Endothelial cell of umbilical vein (primary cell): ENCODE measurements at regions not wholly inside any gene's neighbourhood (a gene's known extent, or its start where the extent isn't known, plus 50 kb on each side); places are given as distances from the start of the nearest gene placed in this dataset.

Experiments
- BruUV-seq: library from RNA; stranded (reverse); fragments of 400-500 nt; replicated peaks from 2 replicates; lab custom pipeline; 2021; lab: Mats Ljungman, UMichigan
- CTCF ChIA-PET: fragments of 300-600, 350-600 bp; sonication (Branson Sonifier 250); formaldehyde crosslinking; loops from one replicate; lab custom pipeline; 2021; ENCODE audit warnings: antibody characterized with exemption, inconsistent platforms; lab: Charles Lee
- POLR2A ChIA-PET: fragments of 300-600, 350-600 bp; sonication (Branson Sonifier 250); formaldehyde crosslinking; loops from one replicate; lab custom pipeline; 2021; ENCODE audit warnings: antibody characterized with exemption, inconsistent platforms; lab: Charles Lee
- DNase-seq: peaks from one replicate; pipeline ENCODE4 v3.0.0-alpha.2; 2011; ENCODE audit warnings: low read depth, low spot score
- FAIRE-seq: peaks from 2 replicates; lab custom pipeline; 2011; peaks lifted over from hg19 to GRCh38; lab: Jason Lieb, UNC
- H2AFZ ChIP-seq: 2 replicates; pipeline ENCODE4 v1.6.0; 2012; ENCODE audit warnings: low read depth, low read length, control low read depth, inconsistent platforms
- H3K27ac ChIP-seq: 2 replicates; pipeline ENCODE4 v1.5.1; 2011; ENCODE audit warnings: low read depth, mild to moderate bottlenecking, control low read depth, low read length, moderate library complexity; ENCODE audit not compliant: insufficient read depth
- H3K27me3 ChIP-seq, 2 experiments: 2 replicates each; pipeline versions ENCODE4 v1.6.0 to v1.6.1; 2011; ENCODE audit warnings: low read length in 2 of 2, mixed read lengths in 1 of 2; ENCODE audit not compliant: control insufficient read depth in 2 of 2, insufficient read depth in 2 of 2
- H3K36me3 ChIP-seq, 2 experiments: 2 replicates in 1 of 2; 3 replicates in 1 of 2; pipeline ENCODE4 v1.5.1; 2011; ENCODE audit warnings: low read length in 2 of 2, mild to moderate bottlenecking in 1 of 2, moderate library complexity in 1 of 2; ENCODE audit not compliant: control insufficient read depth in 2 of 2, insufficient read depth in 2 of 2; ENCODE audit errors: extremely low read depth in 1 of 2
- H3K4me1 ChIP-seq: 3 replicates; pipeline ENCODE4 v1.5.1; 2011; ENCODE audit warnings: mild to moderate bottlenecking, low read length; ENCODE audit not compliant: control insufficient read depth, insufficient read depth; ENCODE audit errors: extremely low read depth
- H3K4me2 ChIP-seq: 2 replicates; pipeline ENCODE4 v1.6.1; 2011; ENCODE audit warnings: low read length, control low read depth, mixed read lengths; ENCODE audit not compliant: insufficient read depth
- H3K4me3 ChIP-seq, 3 experiments: fragments of 200-600 bp in 1 of 3; sonication (generic), shearing (Covaris generic) in 1 of 3; replicated peaks in 1 of 3; 2 replicates each; pipeline ENCODE4 v1.5.1; 2011 to 2016; ENCODE audit warnings: control low read depth in 3 of 3, low read length in 3 of 3, mild to moderate bottlenecking in 2 of 3, inconsistent platforms in 1 of 3, low read depth in 1 of 3, moderate library complexity in 1 of 3; ENCODE audit not compliant: insufficient read depth in 1 of 3
- H3K79me2 ChIP-seq: 2 replicates; pipeline ENCODE4 v1.6.0; 2012; ENCODE audit warnings: low read length, inconsistent platforms; ENCODE audit not compliant: control insufficient read depth, insufficient read depth
- H3K9ac ChIP-seq: replicated peaks from 2 replicates; pipeline ENCODE3; 2011; ENCODE audit warnings: low read length, control low read depth; ENCODE audit not compliant: insufficient read depth; ENCODE audit errors: extremely low read depth
- H3K9me1 ChIP-seq: replicated peaks from 3 replicates; pipeline ENCODE4 v1.6.0; 2011; ENCODE audit warnings: mild to moderate bottlenecking, low read length; ENCODE audit not compliant: control insufficient read depth, insufficient read depth; ENCODE audit errors: extremely low read depth
- H3K9me3 ChIP-seq: replicated peaks from 2 replicates; pipeline ENCODE4 v1.5.1; 2012; ENCODE audit warnings: low read length, inconsistent platforms; ENCODE audit not compliant: control insufficient read depth, insufficient read depth
- H4K20me1 ChIP-seq: replicated peaks from 2 replicates; pipeline ENCODE3; 2011; ENCODE audit warnings: mild to moderate bottlenecking, low read length; ENCODE audit not compliant: control insufficient read depth, insufficient read depth; ENCODE audit errors: extremely low read depth
- CTCF ChIP-seq, 2 donors: IDR thresholded peaks; 1 replicate in 1 of 2; 2 replicates in 1 of 2; pipeline ENCODE4 v1.5.1; 2011; ENCODE audit warnings: low read length in 2 of 2, mild to moderate bottlenecking in 2 of 2, moderate library complexity in 2 of 2, control low read depth in 1 of 2, inconsistent platforms in 1 of 2, low read depth in 1 of 2; ENCODE audit not compliant: insufficient read depth in 1 of 2; ENCODE audit errors: extremely low read depth in 1 of 2
- EZH2 ChIP-seq: IDR thresholded peaks from 2 replicates; pipeline ENCODE4 v1.6.1; 2012; ENCODE audit warnings: borderline replicate concordance, low read depth, mild to moderate bottlenecking, moderate library complexity, low read length, inconsistent platforms; ENCODE audit not compliant: severe bottlenecking
- GATA2 ChIP-seq: IDR thresholded peaks from 2 replicates; pipeline ENCODE4 v1.7.0; 2011; ENCODE audit warnings: low read depth, mild to moderate bottlenecking, moderate library complexity, mixed read lengths, low read length; ENCODE audit not compliant: insufficient read length, insufficient read depth
- JUN ChIP-seq: IDR thresholded peaks from 2 replicates; pipeline ENCODE4 v1.6.1; 2011; ENCODE audit warnings: borderline replicate concordance, low read depth; ENCODE audit not compliant: insufficient read length, insufficient read depth
- MAX ChIP-seq: IDR thresholded peaks from 2 replicates; pipeline ENCODE4 v1.6.1; 2011; ENCODE audit not compliant: insufficient read depth, insufficient read length
- MYC ChIP-seq: IDR thresholded peaks from one replicate; pipeline ENCODE4 v1.6.1; 2011; ENCODE audit warnings: mild to moderate bottlenecking, low read depth, low read length
- POLR2A ChIP-seq: IDR thresholded peaks from 2 replicates; pipeline ENCODE4 v1.6.1; 2012; ENCODE audit warnings: low read depth, mild to moderate bottlenecking, control low read depth, low read length
- POLR2AphosphoS5 ChIP-seq: IDR thresholded peaks from 2 replicates; pipeline ENCODE4 v1.6.1; 2012; ENCODE audit warnings: low read depth, mild to moderate bottlenecking, control low read depth, low read length, moderate library complexity; ENCODE audit not compliant: insufficient read depth
- dilution Hi-C: fragments of 300-500 bp; cut with MboI; formaldehyde crosslinking; loops from one replicate; pipeline ENCODE4 v1.15.0; 2019; ENCODE audit warnings: low sequenced_read_pairs; ENCODE audit not compliant: extremely low pct_ligation_motif_present
- intact Hi-C: fragments of 100-400 bp; cut with micrococcal nuclease; formaldehyde crosslinking; loops from one replicate; pipeline ENCODE4 v1.10.0; 2022

- no peaks in the 10 kb centered on the region for H3K9me1 ChIP-seq
- no peak for FAIRE-seq
- intact Hi-C loops, result no loop called here
- ChIA-PET POLR2A (no interaction called here), CTCF (no interaction called here)
- no peaks in the 10 kb centered on the region for H3K36me3 ChIP-seq
- no peak for DNase-seq
- H3K27ac ChIP-seq, result no peak overlapping the region
- H3K27me3 ChIP-seq, result no peaks in the 10 kb centered on the region
- no TSS peak for BruUV-seq
- H3K4me2 ChIP-seq, result no peak overlapping the region
- no peak overlapping the region for H3K4me3 ChIP-seq
- H3K9me3 ChIP-seq, result no peaks in the 10 kb centered on the region
- dilution Hi-C loops, result no loop called here
- no peaks in the 10 kb centered on the region for H4K20me1 ChIP-seq
- H3K4me1 ChIP-seq, result peaks cover 25% of the 10 kb centered on the region
- no peak overlapping the region for H2AFZ ChIP-seq
- TF ChIP-seq EZH2, result no peak
- TF ChIP-seq MAX, result no peak
- TF ChIP-seq POLR2A, result no peak
- no peak for TF ChIP-seq JUN
- no peak for TF ChIP-seq MYC
- no peak for TF ChIP-seq GATA2
- no peak for TF ChIP-seq POLR2AphosphoS5
- no peak for TF ChIP-seq CTCF (IDR thresholded peaks at IDR 0.05; ENCODE audit: extremely low read depth in 1 of 2, insufficient read depth in 1 of 2, low read depth in 1 of 2, low read length in 2 of 2)
- no peak overlapping the region for H3K9ac ChIP-seq
- no peaks in the 10 kb centered on the region for H3K79me2 ChIP-seq
Observed at GRCh38 chr11:134738581-134738980, 326.5 kb upstream of the B3GAT1 start.
